ENCODE measurements at regions not wholly inside any gene's neighbourhood (a gene's known extent, or its start where the extent isn't known, plus 50 kb on each side); places are given as distances from the start of the nearest gene placed in this dataset.

GRCh38 chr11:103681855-103682254 lies 354.6 kb upstream of the DDI1 start:
- TF ChIP-seq, protein P1, sequence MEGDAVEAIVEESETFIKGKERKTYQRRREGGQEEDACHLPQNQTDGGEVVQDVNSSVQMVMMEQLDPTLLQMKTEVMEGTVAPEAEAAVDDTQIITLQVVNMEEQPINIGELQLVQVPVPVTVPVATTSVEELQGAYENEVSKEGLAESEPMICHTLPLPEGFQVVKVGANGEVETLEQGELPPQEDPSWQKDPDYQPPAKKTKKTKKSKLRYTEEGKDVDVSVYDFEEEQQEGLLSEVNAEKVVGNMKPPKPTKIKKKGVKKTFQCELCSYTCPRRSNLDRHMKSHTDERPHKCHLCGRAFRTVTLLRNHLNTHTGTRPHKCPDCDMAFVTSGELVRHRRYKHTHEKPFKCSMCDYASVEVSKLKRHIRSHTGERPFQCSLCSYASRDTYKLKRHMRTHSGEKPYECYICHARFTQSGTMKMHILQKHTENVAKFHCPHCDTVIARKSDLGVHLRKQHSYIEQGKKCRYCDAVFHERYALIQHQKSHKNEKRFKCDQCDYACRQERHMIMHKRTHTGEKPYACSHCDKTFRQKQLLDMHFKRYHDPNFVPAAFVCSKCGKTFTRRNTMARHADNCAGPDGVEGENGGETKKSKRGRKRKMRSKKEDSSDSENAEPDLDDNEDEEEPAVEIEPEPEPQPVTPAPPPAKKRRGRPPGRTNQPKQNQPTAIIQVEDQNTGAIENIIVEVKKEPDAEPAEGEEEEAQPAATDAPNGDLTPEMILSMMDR (IDR thresholded peaks at IDR 0.05), result no peak
- TF ChIP-seq POLR2A (IDR thresholded peaks at IDR 0.05) (no peak), POLR2AphosphoS5 (IDR thresholded peaks at IDR 0.05) (no peak), EP300 (IDR thresholded peaks at IDR 0.05) (no peak)

All from stomach (tissue), 4 donors.